GM12872 (cell line): ENCODE measurements at regions not wholly inside any gene's neighbourhood (a gene's known extent, or its start where the extent isn't known, plus 50 kb on each side); places are given as distances from the start of the nearest gene placed in this dataset.

ENCODE experiments used
- CTCF ChIP-seq: IDR thresholded peaks from 3 replicates; pipeline ENCODE4 v1.5.1; 2011; ENCODE audit warnings: low read depth, mild to moderate bottlenecking, low read length, moderate library complexity; ENCODE audit not compliant: insufficient read depth

GRCh38 chr6:84348801-84349200 is 121.4 kb upstream of the CEP162 start:
- TF ChIP-seq CTCF = no peak

- TF ChIP-seq CTCF = no peak
Observed at GRCh38 chr6:84346372-84346771, 118.9 kb upstream of the CEP162 start.

GRCh38 chr6:84344005-84344404 is 116.6 kb upstream of the CEP162 start:
- no peak for TF ChIP-seq CTCF

GRCh38 chr6:84340422-84340821 is 113.0 kb upstream of the CEP162 start:
- TF ChIP-seq CTCF = no peak

GRCh38 chr6:84333842-84334241 is 106.4 kb upstream of the CEP162 start:
- TF ChIP-seq CTCF = no peak

GRCh38 chr6:84332139-84333034 is 104.9 kb upstream of the CEP162 start:
- no peak for TF ChIP-seq CTCF

- no peak for TF ChIP-seq CTCF
Observed at GRCh38 chr6:84330325-84330724, 102.9 kb upstream of the CEP162 start.

- no peak for TF ChIP-seq CTCF
Observed at GRCh38 chr6:84329516-84329915, 102.1 kb upstream of the CEP162 start.
